ENCODE measurements at regions not wholly inside any gene's neighbourhood (a gene's known extent, or its start where the extent isn't known, plus 50 kb on each side); places are given as distances from the start of the nearest gene placed in this dataset.

- TF ChIP-seq, protein P1, sequence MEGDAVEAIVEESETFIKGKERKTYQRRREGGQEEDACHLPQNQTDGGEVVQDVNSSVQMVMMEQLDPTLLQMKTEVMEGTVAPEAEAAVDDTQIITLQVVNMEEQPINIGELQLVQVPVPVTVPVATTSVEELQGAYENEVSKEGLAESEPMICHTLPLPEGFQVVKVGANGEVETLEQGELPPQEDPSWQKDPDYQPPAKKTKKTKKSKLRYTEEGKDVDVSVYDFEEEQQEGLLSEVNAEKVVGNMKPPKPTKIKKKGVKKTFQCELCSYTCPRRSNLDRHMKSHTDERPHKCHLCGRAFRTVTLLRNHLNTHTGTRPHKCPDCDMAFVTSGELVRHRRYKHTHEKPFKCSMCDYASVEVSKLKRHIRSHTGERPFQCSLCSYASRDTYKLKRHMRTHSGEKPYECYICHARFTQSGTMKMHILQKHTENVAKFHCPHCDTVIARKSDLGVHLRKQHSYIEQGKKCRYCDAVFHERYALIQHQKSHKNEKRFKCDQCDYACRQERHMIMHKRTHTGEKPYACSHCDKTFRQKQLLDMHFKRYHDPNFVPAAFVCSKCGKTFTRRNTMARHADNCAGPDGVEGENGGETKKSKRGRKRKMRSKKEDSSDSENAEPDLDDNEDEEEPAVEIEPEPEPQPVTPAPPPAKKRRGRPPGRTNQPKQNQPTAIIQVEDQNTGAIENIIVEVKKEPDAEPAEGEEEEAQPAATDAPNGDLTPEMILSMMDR (IDR thresholded peaks at IDR 0.05), result no peak
- ATAC-seq (ENCODE audit: low FRiP score) (no peak), DNase-seq (ENCODE audit: low spot score) (no peak)
Observed at GRCh38 chr2:122634920-122635319, 879.5 kb downstream of the TSN start.

DNA sequence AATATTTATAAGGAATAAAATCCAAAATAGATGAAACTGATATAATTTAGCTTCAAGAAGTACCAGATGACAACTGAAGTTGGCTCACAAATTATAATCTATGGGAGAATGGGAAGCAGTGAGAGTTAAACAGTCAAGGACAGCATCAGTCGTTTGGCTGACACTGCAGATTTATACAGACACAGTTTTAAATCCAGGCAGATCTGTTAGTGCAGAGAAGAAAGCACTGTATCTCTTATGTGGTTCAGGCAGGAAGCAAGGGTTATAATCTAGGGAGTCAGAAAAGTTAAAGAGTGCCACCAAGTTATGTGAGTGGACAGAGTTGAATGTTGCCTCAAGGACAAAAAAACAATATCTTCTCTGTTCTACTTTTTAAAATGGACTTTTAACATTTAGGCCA, 880.2 kb downstream of the TSN start:
- TF ChIP-seq, protein P1 (IDR thresholded peaks at IDR 0.05), result no peak
- ATAC-seq (ENCODE audit: low FRiP score) (no peak), DNase-seq (ENCODE audit: low spot score) (no peak)

GRCh38 chr2:122636097-122636496, 880.6 kb downstream of the TSN start:
- ATAC-seq (ENCODE audit: low FRiP score) (no peak), DNase-seq (ENCODE audit: low spot score) (no peak)
- TF ChIP-seq, protein P1 (IDR thresholded peaks at IDR 0.05), result no peak

GRCh38 chr2:122639176-122639575, 883.7 kb downstream of the TSN start:
- ATAC-seq (ENCODE audit: low FRiP score), result no peak
- DNase-seq (ENCODE audit: low spot score), result no peak
- TF ChIP-seq, protein P1 (IDR thresholded peaks at IDR 0.05), result no peak

DNA sequence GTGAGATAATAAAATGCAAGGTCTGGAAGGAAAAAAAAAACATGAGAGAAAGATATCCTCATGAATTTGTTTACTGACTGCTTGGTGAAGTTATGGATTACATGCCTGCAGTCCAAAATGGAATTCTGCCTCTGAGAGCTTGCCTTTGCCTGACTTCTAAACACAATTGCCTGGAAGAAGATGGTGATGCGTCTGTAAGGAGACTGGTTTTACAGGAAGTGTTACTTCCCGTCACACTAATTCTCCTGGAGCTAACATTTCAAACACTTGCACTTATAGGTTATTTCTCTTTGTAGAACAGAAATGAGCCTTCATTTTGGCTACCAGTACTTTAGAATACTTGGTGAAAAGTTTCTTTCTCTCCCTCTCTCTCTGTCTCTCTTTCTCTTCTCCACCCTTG, 884.3 kb downstream of the TSN start:
- ATAC-seq (ENCODE audit: low FRiP score) (no peak), DNase-seq (ENCODE audit: low spot score) (no peak)
- TF ChIP-seq, protein P1 (IDR thresholded peaks at IDR 0.05), result no peak

GRCh38 chr2:122643725-122644329, 888.4 kb downstream of the TSN start:
- DNase-seq (ENCODE audit: low spot score) (no peak), ATAC-seq (ENCODE audit: low FRiP score) (peak; percentile 77)
- TF ChIP-seq, protein P1 (IDR thresholded peaks at IDR 0.05), result no peak

DNA sequence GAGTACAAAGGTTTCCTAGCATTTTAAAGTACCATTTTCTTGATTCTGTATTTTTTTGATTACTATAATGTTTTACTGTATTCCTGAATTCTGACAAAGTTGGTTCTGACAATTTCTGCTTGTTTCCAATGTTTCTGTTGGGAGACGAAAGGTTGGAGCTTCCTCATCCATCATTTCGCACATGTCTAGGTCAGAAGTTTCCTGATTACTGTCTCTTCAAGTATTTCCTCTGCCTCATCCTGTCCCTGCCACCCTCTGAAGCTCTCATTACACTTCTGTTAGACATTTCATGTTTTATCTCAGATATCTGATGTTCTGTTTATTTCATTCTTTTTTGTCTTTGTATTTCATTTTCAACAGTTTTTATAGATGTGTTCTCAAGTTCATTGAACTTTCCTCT, 895.8 kb downstream of the TSN start:
- TF ChIP-seq, protein P1 (IDR thresholded peaks at IDR 0.05), result no peak
- DNase-seq (ENCODE audit: low spot score) (no peak), ATAC-seq (ENCODE audit: low FRiP score) (no peak)

All from omental fat pad (tissue), 3 donors.